ENCODE measurements at regions not wholly inside any gene's neighbourhood (a gene's known extent, or its start where the extent isn't known, plus 50 kb on each side); places are given as distances from the start of the nearest gene placed in this dataset.
"Not testable (repeated sequence)": the region's sequence is repeated elsewhere in the genome, so short reads cannot be mapped to it uniquely, and the experiment has no call there.

DNA sequence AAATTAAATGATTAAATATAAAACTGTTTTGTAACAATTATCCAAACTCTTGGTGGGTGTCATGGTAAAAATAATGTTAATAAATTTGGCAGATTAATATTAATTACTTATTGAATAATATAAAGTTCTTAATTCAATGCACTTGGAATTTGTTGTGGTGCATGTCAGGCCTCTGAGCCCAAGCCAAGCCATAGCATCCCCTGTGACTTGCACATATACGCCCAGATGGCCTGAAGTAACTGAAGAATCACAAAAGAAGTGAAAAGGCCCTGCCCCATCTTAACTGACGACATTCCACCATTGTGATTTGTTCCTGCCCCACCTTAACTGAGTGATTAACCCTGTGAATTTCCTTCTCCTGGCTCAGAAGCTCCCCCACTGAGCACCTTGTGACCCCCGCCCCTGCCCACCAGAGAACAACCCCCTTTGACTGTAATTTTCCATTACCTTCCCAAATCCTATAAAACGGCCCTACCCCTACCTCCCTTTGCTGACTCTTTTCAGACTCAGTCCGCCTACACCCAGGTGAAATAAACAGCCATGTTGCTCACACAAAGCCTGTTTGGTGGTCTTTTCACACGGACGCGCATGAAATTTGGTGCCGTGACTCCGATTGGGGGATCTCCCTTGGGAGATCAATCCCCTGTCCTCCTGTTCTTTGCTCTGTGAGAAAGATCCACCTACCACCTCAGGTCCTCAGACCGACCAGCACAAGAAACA is 562.9 kb downstream of the HTR7 start:
- H3K4me3 ChIP-seq (ENCODE audit: low read depth in 1 of 2, low read length in 2 of 2) = not testable (repeated sequence)

DNA sequence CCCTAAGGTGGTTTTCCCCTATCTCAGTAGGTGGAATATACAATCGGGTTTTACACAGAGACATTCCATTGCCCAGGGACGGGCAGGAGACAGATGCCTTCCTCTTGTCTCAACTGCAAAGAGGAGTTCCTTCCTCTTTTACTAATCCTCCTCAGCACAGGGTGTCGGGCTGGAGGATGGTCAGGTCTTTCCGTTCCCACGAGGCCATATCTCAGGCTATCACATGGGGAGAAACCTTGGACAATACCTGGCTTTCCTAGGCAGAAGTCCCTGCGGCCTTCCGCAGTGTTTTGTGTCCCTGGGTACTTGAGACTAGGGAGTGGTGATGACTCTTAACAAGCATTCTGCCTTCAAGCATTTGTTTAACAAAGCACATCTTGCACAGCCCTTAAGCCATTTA is 555.8 kb downstream of the HTR7 start:
- H3K36me3 ChIP-seq (ENCODE audit: insufficient read depth, low read length); H3K4me3 ChIP-seq (ENCODE audit: low read depth in 1 of 2, low read length in 2 of 2); H3K27me3 ChIP-seq (ENCODE audit: control insufficient read depth in 1 of 2, insufficient read depth in 2 of 2, low read length in 2 of 2); H3K4me1 ChIP-seq (ENCODE audit: insufficient read depth, low read length); H3K9ac ChIP-seq (ENCODE audit: low read length); H3K27ac ChIP-seq (ENCODE audit: low read depth, low read length); H3K9me3 ChIP-seq (ENCODE audit: low read length): not testable (repeated sequence)

More for the DNA sequence above, 562.9 kb downstream of the HTR7 start:
- not testable (repeated sequence) for H3K4me1 ChIP-seq (ENCODE audit: insufficient read depth, low read length); H3K27me3 ChIP-seq (ENCODE audit: control insufficient read depth in 1 of 2, insufficient read depth in 2 of 2, low read length in 2 of 2); H3K36me3 ChIP-seq (ENCODE audit: insufficient read depth, low read length); H3K9ac ChIP-seq (ENCODE audit: low read length); H3K9me3 ChIP-seq (ENCODE audit: low read length); H3K27ac ChIP-seq (ENCODE audit: low read depth, low read length)

DNA sequence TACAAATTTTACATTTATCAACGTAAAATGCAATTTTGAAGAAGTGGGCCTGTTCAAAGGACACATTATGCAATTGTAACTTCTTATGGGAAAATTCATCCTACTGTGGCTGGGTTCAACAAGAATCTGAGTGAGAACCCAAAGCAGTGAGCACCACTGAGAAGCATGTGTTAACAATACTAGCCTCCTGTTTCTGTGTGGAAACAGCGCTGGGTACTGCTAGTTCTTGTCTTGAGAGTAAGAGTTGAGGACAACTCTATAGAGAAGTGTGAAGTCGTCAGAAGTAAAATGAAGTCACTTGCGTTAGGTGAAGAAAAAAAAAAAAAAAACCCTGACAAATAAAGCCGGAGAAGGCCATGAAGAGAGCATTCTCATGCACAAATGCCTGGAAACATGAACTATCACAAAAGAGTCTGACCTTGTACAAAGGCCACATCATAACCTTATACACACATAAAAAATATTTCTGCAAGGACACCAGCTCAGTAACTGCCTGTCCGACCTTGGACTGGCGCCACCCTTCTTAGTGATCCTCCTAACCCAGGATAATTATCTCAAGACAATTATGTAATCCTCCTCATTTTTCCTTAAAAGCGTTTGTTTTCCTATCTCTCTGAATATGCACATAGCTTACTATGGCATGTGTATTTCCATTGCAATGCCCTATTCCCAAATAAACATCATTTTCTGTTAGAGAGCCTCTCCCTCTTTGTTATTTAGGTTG is 554.9 kb downstream of the HTR7 start:
- H3K27ac ChIP-seq (ENCODE audit: low read depth, low read length) = no peak overlapping the region
- H3K4me1 ChIP-seq (ENCODE audit: insufficient read depth, low read length) = no peaks in the 10 kb centered on the region
- H3K4me3 ChIP-seq (ENCODE audit: low read depth in 1 of 2, low read length in 2 of 2) = no peak overlapping the region
- H3K9ac ChIP-seq (ENCODE audit: low read length) = no peak overlapping the region
- H3K27me3 ChIP-seq (ENCODE audit: control insufficient read depth in 1 of 2, insufficient read depth in 2 of 2, low read length in 2 of 2) = no peaks in the 10 kb centered on the region
- no peaks in the 10 kb centered on the region for H3K9me3 ChIP-seq (ENCODE audit: low read length)
- no peaks in the 10 kb centered on the region for H3K36me3 ChIP-seq (ENCODE audit: insufficient read depth, low read length)

DNA sequence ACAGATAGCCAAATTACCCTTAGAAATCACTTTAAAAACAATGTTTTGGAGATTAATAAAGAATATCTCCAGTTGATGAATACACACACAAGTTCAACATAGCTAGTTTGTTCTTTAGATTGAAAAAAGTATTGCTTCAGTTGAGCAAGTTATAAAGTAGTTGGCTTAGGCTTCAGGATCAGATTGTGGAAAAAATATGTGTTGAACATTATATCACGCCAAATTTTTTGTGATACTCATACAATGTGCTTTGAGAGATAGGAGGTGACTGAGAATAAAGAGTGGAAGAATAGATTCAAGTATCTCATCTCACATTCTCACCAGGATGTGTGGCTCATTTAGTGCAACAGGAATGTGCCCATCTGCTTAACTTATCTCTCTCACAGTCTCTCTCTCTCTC is 553.3 kb downstream of the HTR7 start:
- H3K27ac ChIP-seq (ENCODE audit: low read depth, low read length) = no peak overlapping the region
- H3K36me3 ChIP-seq (ENCODE audit: insufficient read depth, low read length) = no peaks in the 10 kb centered on the region
- H3K4me1 ChIP-seq (ENCODE audit: insufficient read depth, low read length) = no peaks in the 10 kb centered on the region

DNA sequence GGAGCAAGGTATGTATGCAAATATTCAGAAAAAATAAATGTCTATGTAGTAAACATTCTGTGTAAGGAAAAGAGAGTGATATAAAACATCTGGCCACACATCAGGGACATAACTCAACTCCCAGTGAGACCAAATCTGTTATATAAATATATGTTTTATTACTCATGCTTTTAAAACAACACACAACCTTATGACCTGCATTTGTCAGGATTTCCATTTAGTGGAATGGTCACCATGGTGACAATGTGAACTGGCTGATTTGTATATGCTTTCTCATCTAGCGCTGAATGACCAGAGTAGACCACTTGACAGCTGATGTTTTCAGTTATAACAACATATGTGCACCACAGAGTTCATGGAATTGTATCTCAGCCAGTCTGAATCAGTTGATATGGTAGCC is 551.7 kb downstream of the HTR7 start:
- H3K9me3 ChIP-seq (ENCODE audit: low read length) = no peaks in the 10 kb centered on the region
- no peaks in the 10 kb centered on the region for H3K4me1 ChIP-seq (ENCODE audit: insufficient read depth, low read length)
- no peak overlapping the region for H3K4me3 ChIP-seq (ENCODE audit: low read depth in 1 of 2, low read length in 2 of 2)
- H3K27ac ChIP-seq (ENCODE audit: low read depth, low read length) = no peak overlapping the region
- no peaks in the 10 kb centered on the region for H3K36me3 ChIP-seq (ENCODE audit: insufficient read depth, low read length)
- H3K27me3 ChIP-seq (ENCODE audit: control insufficient read depth in 1 of 2, insufficient read depth in 2 of 2, low read length in 2 of 2) = no peaks in the 10 kb centered on the region
- H3K9ac ChIP-seq (ENCODE audit: low read length) = no peak overlapping the region

More for the DNA sequence above, 553.3 kb downstream of the HTR7 start:
- Histone ChIP-seq H3K9ac (ENCODE audit: low read length) (no peak overlapping the region), H3K9me3 (ENCODE audit: low read length) (no peaks in the 10 kb centered on the region), H3K27me3 (ENCODE audit: control insufficient read depth in 1 of 2, insufficient read depth in 2 of 2, low read length in 2 of 2) (no peaks in the 10 kb centered on the region), H3K4me3 (ENCODE audit: low read depth in 1 of 2, low read length in 2 of 2) (no peak overlapping the region)

DNA sequence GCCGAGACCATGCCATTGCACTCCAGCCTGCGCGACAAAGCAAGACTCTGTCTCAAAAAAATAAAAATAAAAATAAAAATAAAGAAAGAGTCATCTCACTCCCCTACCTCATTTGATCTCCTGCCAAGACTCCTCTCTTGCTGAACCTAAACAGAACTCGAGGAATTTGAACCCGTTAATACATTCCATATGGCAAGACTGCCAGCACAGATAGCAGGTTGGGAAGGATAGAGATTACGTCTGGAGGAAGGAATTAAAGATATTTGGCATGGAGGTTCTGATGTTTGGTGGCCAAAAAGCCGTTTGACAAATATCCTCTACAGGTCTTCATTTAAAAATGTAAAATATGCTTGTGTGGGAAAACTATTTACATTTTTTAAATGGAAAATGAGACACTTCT is 549.6 kb downstream of the HTR7 start:
- H3K27me3 ChIP-seq (ENCODE audit: control insufficient read depth in 1 of 2, insufficient read depth in 2 of 2, low read length in 2 of 2) = no peaks in the 10 kb centered on the region
- no peaks in the 10 kb centered on the region for H3K9me3 ChIP-seq (ENCODE audit: low read length)

DNA sequence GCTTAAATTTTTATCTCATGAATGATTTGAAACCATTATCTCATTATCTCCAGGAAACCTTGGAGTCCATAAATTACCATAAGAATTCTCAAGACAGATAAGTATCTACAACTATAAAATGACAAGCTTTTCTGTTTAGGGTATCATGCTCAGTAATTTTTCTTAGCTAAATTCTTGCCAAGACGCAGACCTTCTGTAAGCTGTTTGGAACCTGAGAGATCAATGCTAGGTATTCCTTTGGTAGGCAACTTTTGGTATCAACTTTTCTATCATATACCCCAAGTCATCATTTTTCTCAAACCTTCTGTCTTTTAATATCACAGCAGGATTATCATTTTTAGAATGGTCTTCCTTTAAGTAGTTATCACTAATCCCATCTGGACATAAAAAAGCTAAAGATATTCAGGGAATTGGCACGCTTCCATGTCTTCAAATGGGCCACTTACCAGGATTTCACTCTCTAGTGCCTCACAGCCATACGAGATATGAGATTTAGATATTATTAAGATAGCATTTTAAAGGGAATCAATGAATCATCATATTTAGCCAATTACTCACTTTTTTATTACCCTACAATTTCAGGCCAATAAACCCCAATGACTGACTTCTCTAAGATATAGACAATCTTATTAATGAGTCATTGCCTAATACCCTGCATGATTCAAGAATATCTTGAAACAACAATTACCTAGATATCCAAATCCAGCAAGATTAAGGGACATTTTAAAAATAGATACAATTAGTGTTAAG is 544.1 kb downstream of the HTR7 start:
- H3K27ac ChIP-seq (ENCODE audit: low read depth, low read length) = no peak overlapping the region

More for the DNA sequence above, 549.6 kb downstream of the HTR7 start:
- H3K27ac ChIP-seq (ENCODE audit: low read depth, low read length) = no peak overlapping the region
- H3K4me3 ChIP-seq (ENCODE audit: low read depth in 1 of 2, low read length in 2 of 2) = no peak overlapping the region
- no peak overlapping the region for H3K9ac ChIP-seq (ENCODE audit: low read length)
- no peaks in the 10 kb centered on the region for H3K36me3 ChIP-seq (ENCODE audit: insufficient read depth, low read length)
- no peaks in the 10 kb centered on the region for H3K4me1 ChIP-seq (ENCODE audit: insufficient read depth, low read length)

DNA sequence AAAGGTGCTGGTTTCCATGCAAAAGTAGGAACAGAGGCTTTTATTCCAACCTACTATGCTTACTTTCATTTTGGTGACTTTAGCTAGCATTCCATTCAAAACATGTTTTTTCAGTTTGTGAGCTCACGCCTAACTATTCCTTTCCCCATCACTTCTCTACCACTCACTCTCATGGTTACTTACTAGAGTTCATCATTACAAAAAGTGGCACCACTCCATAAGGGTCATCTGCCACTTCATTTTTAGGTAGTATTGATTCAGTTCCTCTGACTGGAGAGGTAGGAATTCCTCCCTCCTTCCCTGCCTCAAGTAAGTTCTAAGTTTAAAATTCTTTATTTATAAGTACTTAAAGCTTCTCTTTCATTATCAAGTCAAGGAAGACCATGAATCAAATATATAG is 543.1 kb downstream of the HTR7 start:
- no peaks in the 10 kb centered on the region for H3K9me3 ChIP-seq (ENCODE audit: low read length)
- no peak overlapping the region for H3K9ac ChIP-seq (ENCODE audit: low read length)
- H3K27me3 ChIP-seq (ENCODE audit: control insufficient read depth in 1 of 2, insufficient read depth in 2 of 2, low read length in 2 of 2) = no peaks in the 10 kb centered on the region
- no peaks in the 10 kb centered on the region for H3K36me3 ChIP-seq (ENCODE audit: insufficient read depth, low read length)
- H3K27ac ChIP-seq (ENCODE audit: low read depth, low read length) = no peak overlapping the region
- no peaks in the 10 kb centered on the region for H3K4me1 ChIP-seq (ENCODE audit: insufficient read depth, low read length)
- no peak overlapping the region for H3K4me3 ChIP-seq (ENCODE audit: low read depth in 1 of 2, low read length in 2 of 2)

More for the DNA sequence above, 544.1 kb downstream of the HTR7 start:
- no peaks in the 10 kb centered on the region for H3K27me3 ChIP-seq (ENCODE audit: control insufficient read depth in 1 of 2, insufficient read depth in 2 of 2, low read length in 2 of 2)
- no peak overlapping the region for H3K4me3 ChIP-seq (ENCODE audit: low read depth in 1 of 2, low read length in 2 of 2)
- no peak overlapping the region for H3K9ac ChIP-seq (ENCODE audit: low read length)
- no peaks in the 10 kb centered on the region for H3K36me3 ChIP-seq (ENCODE audit: insufficient read depth, low read length)
- no peaks in the 10 kb centered on the region for H3K9me3 ChIP-seq (ENCODE audit: low read length)
- no peaks in the 10 kb centered on the region for H3K4me1 ChIP-seq (ENCODE audit: insufficient read depth, low read length)

DNA sequence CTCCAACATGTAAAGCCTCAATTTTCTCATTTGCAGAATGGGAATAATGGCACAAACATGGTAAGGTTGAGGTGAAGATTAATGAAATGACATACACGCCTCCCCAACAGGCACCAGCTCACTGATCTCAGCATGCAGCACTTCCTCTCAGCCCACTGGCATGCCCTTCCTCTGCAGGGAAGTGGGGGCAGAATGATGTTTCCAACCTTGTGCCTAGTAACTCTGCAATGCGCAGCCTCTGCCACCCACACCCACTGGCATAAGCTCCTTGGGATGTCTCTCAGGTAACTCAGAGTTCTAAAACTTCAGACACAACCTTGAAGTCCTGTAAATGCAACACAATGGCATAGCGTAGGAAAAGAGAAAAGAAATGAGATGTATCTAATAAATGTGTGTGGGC is 540.7 kb downstream of the HTR7 start:
- no peaks in the 10 kb centered on the region for H3K9me3 ChIP-seq (ENCODE audit: low read length)
- H3K27ac ChIP-seq (ENCODE audit: low read depth, low read length) = no peak overlapping the region
- H3K9ac ChIP-seq (ENCODE audit: low read length) = no peak overlapping the region
- H3K4me1 ChIP-seq (ENCODE audit: insufficient read depth, low read length) = no peaks in the 10 kb centered on the region
- H3K4me3 ChIP-seq (ENCODE audit: low read depth in 1 of 2, low read length in 2 of 2) = no peak overlapping the region
- no peaks in the 10 kb centered on the region for H3K36me3 ChIP-seq (ENCODE audit: insufficient read depth, low read length)
- H3K27me3 ChIP-seq (ENCODE audit: control insufficient read depth in 1 of 2, insufficient read depth in 2 of 2, low read length in 2 of 2) = no peaks in the 10 kb centered on the region

DNA sequence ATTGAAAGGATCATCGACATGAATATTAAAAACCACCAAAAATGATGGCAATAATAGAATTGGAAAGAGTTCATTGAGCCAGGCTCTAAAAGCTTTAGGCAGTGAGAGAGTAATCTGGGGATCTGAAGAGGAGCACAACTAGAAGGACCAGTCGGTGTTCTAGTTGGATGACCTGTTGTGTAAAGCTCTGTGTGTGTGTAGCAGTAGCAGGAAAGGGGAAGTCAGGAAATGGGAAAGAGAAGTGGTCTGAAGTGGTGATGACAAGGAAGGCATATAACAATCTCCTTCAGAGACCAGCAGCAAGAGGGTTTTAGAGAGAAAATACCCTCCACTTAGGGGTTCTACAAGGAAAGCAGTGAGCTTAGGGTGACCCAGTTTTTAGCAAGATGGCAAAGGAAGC is 539.2 kb downstream of the HTR7 start:
- no peaks in the 10 kb centered on the region for H3K27me3 ChIP-seq (ENCODE audit: control insufficient read depth in 1 of 2, insufficient read depth in 2 of 2, low read length in 2 of 2)
- H3K36me3 ChIP-seq (ENCODE audit: insufficient read depth, low read length) = no peaks in the 10 kb centered on the region
- no peak overlapping the region for H3K27ac ChIP-seq (ENCODE audit: low read depth, low read length)
- no peak overlapping the region for H3K9ac ChIP-seq (ENCODE audit: low read length)
- H3K4me3 ChIP-seq (ENCODE audit: low read depth in 1 of 2, low read length in 2 of 2) = no peak overlapping the region
- no peaks in the 10 kb centered on the region for H3K9me3 ChIP-seq (ENCODE audit: low read length)
- no peaks in the 10 kb centered on the region for H3K4me1 ChIP-seq (ENCODE audit: insufficient read depth, low read length)

DNA sequence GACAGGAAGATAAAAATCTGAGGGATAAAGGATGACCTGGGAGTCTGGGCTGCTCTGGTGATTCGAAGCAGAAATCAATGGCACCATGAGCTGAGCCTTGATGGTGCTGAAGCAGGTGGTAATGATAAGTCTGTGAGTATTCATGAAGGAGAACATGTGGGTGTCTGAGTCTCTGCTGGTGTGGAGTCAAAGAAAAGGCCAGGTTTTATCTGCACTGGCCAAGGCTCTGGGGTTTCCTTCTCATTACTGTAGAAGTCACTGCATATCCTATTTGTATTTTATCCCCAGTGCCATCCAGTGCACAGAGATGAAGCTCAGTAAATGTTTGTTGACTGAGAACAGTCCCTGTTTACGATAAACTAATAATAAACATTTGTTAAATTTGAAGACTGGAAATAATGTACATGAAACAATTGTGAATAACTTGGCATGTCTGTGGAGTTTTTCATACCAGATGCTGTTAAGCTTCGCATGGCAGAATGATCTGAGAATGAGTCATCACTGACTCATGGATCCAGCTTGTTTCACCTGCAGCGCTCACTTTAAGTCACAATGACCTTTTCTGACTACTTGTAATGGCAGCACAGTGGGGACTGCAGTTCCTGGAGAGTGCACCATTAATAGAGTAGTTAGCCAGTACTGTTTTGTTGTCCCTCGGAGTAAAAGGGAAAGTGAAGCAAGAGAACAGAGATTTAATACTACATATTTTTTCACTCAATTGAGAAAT is 538.5 kb downstream of the HTR7 start:
- Histone ChIP-seq H3K36me3 (ENCODE audit: insufficient read depth, low read length) (no peaks in the 10 kb centered on the region), H3K4me3 (ENCODE audit: low read depth in 1 of 2, low read length in 2 of 2) (no peak overlapping the region), H3K27me3 (ENCODE audit: control insufficient read depth in 1 of 2, insufficient read depth in 2 of 2, low read length in 2 of 2) (no peaks in the 10 kb centered on the region), H3K9me3 (ENCODE audit: low read length) (no peaks in the 10 kb centered on the region), H3K9ac (ENCODE audit: low read length) (no peak overlapping the region), H3K4me1 (ENCODE audit: insufficient read depth, low read length) (no peaks in the 10 kb centered on the region), H3K27ac (ENCODE audit: low read depth, low read length) (no peak overlapping the region)
